ENCODE measurements at regions not wholly inside any gene's neighbourhood (a gene's known extent, or its start where the extent isn't known, plus 50 kb on each side); places are given as distances from the start of the nearest gene placed in this dataset.

- no peak overlapping the region for H3K4me3 ChIP-seq
- no peaks in the 10 kb centered on the region for H3K27me3 ChIP-seq
- DNase-seq: no peak
- 86 to 98% methylated on average over 2 of the region's 2 CpGs for WGBS, 2 donors
- no peak overlapping the region for H3K27ac ChIP-seq
- H3K36me3 ChIP-seq: no peaks in the 10 kb centered on the region
- no peaks in the 10 kb centered on the region for H3K4me1 ChIP-seq
- H3K9me3 ChIP-seq: no peaks in the 10 kb centered on the region
- TF ChIP-seq EP300 (IDR thresholded peaks at IDR 0.05) (no peak), POLR2AphosphoS5 (IDR thresholded peaks at IDR 0.05) (no peak), POLR2A (IDR thresholded peaks at IDR 0.05) (no peak)
- TF ChIP-seq, protein P1, sequence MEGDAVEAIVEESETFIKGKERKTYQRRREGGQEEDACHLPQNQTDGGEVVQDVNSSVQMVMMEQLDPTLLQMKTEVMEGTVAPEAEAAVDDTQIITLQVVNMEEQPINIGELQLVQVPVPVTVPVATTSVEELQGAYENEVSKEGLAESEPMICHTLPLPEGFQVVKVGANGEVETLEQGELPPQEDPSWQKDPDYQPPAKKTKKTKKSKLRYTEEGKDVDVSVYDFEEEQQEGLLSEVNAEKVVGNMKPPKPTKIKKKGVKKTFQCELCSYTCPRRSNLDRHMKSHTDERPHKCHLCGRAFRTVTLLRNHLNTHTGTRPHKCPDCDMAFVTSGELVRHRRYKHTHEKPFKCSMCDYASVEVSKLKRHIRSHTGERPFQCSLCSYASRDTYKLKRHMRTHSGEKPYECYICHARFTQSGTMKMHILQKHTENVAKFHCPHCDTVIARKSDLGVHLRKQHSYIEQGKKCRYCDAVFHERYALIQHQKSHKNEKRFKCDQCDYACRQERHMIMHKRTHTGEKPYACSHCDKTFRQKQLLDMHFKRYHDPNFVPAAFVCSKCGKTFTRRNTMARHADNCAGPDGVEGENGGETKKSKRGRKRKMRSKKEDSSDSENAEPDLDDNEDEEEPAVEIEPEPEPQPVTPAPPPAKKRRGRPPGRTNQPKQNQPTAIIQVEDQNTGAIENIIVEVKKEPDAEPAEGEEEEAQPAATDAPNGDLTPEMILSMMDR (IDR thresholded peaks at IDR 0.05): no peak
- ATAC-seq (ENCODE audit: low FRiP score in 2 of 2): no peak
These were observed 287.4 kb downstream of the PCDH17 start for GRCh38 chr13:57918913-57919312.

DNA sequence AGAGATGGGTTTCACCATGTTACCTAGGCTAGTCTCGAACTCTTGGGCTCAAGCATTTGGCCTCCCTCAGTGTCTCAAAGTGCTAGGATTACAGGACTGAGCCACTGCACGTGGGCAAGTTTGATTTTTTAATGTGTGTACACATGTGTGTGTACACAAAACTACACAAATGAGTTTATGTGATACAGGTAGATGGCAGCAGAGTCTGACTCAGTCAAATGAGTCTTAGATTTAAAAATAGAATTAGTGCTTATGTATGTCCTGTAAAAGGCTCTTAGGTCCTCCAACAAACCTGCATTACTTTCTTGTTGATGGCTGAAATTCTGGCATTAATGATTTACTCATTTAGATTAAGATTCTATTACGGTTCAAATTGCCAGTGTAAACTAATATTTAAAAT is 293.7 kb downstream of the PCDH17 start:
- no peak for DNase-seq
- no peaks in the 10 kb centered on the region for H3K9me3 ChIP-seq
- TF ChIP-seq POLR2A (IDR thresholded peaks at IDR 0.05) (no peak), EP300 (IDR thresholded peaks at IDR 0.05) (no peak), POLR2AphosphoS5 (IDR thresholded peaks at IDR 0.05) (no peak)
- TF ChIP-seq, protein P1 (IDR thresholded peaks at IDR 0.05): no peak
- no peaks in the 10 kb centered on the region for H3K27me3 ChIP-seq
- H3K4me1 ChIP-seq: no peaks in the 10 kb centered on the region
- no peak for ATAC-seq (ENCODE audit: low FRiP score in 2 of 2)
- WGBS, 2 donors: 63 to 67% methylated on average over 3 of the region's 3 CpGs
- no peak overlapping the region for H3K4me3 ChIP-seq
- no peak overlapping the region for H3K27ac ChIP-seq
- no peaks in the 10 kb centered on the region for H3K36me3 ChIP-seq

DNA sequence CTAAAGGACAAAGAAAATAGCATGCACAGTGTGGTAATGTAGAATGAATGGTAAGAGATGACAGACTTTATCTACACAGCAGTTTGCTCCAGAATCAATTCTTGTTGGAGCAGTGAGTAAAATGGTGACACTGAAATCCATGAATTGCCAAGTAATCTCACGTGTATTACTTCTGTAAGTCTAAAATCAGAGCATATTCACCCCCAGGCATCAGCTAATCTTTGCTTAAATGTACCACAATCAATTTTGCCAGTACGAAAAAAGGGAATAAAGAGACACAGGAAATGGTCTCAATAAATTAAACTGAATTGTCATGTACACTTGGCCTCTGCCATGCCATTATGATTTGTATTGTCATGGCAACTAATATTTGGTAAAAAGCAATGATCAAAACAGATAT is 294.2 kb downstream of the PCDH17 start:
- Histone ChIP-seq H3K27me3 (no peaks in the 10 kb centered on the region), H3K4me3 (no peak overlapping the region), H3K27ac (no peak overlapping the region), H3K9me3 (no peaks in the 10 kb centered on the region), H3K4me1 (no peaks in the 10 kb centered on the region), H3K36me3 (no peaks in the 10 kb centered on the region)
- TF ChIP-seq, protein P1 (IDR thresholded peaks at IDR 0.05): no peak
- TF ChIP-seq POLR2A (IDR thresholded peaks at IDR 0.05) (no peak), EP300 (IDR thresholded peaks at IDR 0.05) (no peak), POLR2AphosphoS5 (IDR thresholded peaks at IDR 0.05) (no peak)
- DNase-seq (no peak), ATAC-seq (ENCODE audit: low FRiP score in 2 of 2) (no peak)
- WGBS, 2 donors: 61 to 67% methylated on average over 2 of the region's 2 CpGs

DNA sequence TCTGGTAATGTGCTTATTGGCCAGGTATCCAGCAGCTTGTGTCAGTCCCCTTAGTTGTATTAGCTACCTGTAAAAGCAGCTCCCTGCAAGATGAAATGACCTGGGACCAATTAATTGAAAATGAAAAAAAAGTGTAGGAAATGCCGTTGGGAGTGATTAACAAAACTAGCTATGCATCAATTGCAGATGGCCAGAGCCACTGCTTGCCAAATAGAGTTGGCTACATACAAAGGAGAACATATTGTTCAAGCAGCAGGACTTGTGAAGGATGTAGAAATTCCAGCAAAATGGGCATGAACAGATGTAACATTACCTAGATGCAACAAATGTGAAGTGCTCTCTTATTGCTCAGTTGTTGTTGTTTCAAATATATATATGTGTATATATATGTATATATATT is 300.5 kb downstream of the PCDH17 start:
- DNase-seq (no peak), ATAC-seq (ENCODE audit: low FRiP score in 2 of 2) (no peak)
- TF ChIP-seq, protein P1 (IDR thresholded peaks at IDR 0.05): no peak
- TF ChIP-seq POLR2A (IDR thresholded peaks at IDR 0.05) (no peak), POLR2AphosphoS5 (IDR thresholded peaks at IDR 0.05) (no peak)
- H3K4me3 ChIP-seq: no peak overlapping the region
- WGBS, 2 donors: 75 to 85% methylated on average over 1 of the region's 1 CpG
- no peaks in the 10 kb centered on the region for H3K27me3 ChIP-seq
- no peaks in the 10 kb centered on the region for H3K36me3 ChIP-seq
- H3K27ac ChIP-seq: no peak overlapping the region
- no peaks in the 10 kb centered on the region for H3K4me1 ChIP-seq
- H3K9me3 ChIP-seq: no peaks in the 10 kb centered on the region

DNA sequence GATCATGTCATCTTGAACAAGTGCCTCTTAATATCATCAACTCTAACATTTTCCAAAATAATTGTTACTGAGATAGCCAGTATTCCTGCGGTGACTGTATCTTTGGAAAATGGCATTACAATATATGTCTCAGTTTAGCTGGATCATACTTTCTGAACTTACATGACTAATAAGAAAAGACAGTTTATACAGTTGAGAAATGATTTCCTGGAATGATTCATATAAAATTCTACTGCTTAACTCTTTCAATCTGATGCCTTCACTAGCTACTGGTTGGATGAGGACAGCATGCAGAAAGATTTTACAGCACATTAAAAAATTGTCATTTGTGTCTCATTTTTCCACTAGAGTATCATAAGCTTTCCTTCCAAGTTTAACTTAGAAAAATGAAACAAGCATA is 302.1 kb downstream of the PCDH17 start:
- Histone ChIP-seq H3K27ac (no peak overlapping the region), H3K4me3 (no peak overlapping the region), H3K36me3 (no peaks in the 10 kb centered on the region), H3K9me3 (no peaks in the 10 kb centered on the region), H3K27me3 (no peaks in the 10 kb centered on the region), H3K4me1 (no peaks in the 10 kb centered on the region)
- WGBS, 2 donors: 90 to 93% methylated on average over 1 of the region's 1 CpG
- TF ChIP-seq EP300 (IDR thresholded peaks at IDR 0.05) (no peak), POLR2A (IDR thresholded peaks at IDR 0.05) (no peak), POLR2AphosphoS5 (IDR thresholded peaks at IDR 0.05) (no peak)
- TF ChIP-seq, protein P1 (IDR thresholded peaks at IDR 0.05): no peak
- DNase-seq (no peak), ATAC-seq (ENCODE audit: low FRiP score in 2 of 2) (no peak)

Measured in upper lobe of left lung (tissue), 6 donors.